ENCODE measurements at regions not wholly inside any gene's neighbourhood (a gene's known extent, or its start where the extent isn't known, plus 50 kb on each side); places are given as distances from the start of the nearest gene placed in this dataset.

GRCh38 chr22:27546157-27546935 is 255.2 kb downstream of the MN1 start:
- DNase-seq (ENCODE audit: low spot score), result no peak
- intact Hi-C loops (cut with DNase I), result no loop called here

- no peak for DNase-seq (ENCODE audit: low spot score)
- intact Hi-C loops (cut with DNase I), result no loop called here
Measured at GRCh38 chr22:27551402-27551801, 250.2 kb downstream of the MN1 start.

GRCh38 chr22:27552176-27552575 is 249.4 kb downstream of the MN1 start:
- intact Hi-C loops (cut with DNase I), result no loop called here
- DNase-seq (ENCODE audit: low spot score), result no peak

GRCh38 chr22:27552863-27553262 is 248.7 kb downstream of the MN1 start:
- DNase-seq (ENCODE audit: low spot score), result no peak
- intact Hi-C loops (cut with DNase I), result no loop called here

GRCh38 chr22:27554106-27554811 is 247.3 kb downstream of the MN1 start:
- no peak for DNase-seq (ENCODE audit: low spot score)
- intact Hi-C loops (cut with DNase I), result no loop called here

GRCh38 chr22:27554841-27555456 is 246.6 kb downstream of the MN1 start:
- intact Hi-C loops (cut with DNase I), result no loop called here
- DNase-seq (ENCODE audit: low spot score), result no peak

GRCh38 chr22:27556371-27556770 is 245.2 kb downstream of the MN1 start:
- intact Hi-C loops (cut with DNase I), result no loop called here
- no peak for DNase-seq (ENCODE audit: low spot score)

- DNase-seq (ENCODE audit: low spot score), result no peak
- intact Hi-C loops (cut with DNase I), result no loop called here
Measured at GRCh38 chr22:27557286-27558008, 244.1 kb downstream of the MN1 start.

- intact Hi-C loops (cut with DNase I), result no loop called here
- no peak for DNase-seq (ENCODE audit: low spot score)
Measured at GRCh38 chr22:27558658-27559371, 242.7 kb downstream of the MN1 start.

GRCh38 chr22:27560781-27561180 is 240.8 kb downstream of the MN1 start:
- intact Hi-C loops (cut with DNase I), result no loop called here
- DNase-seq (ENCODE audit: low spot score), result no peak

GRCh38 chr22:27561286-27561904 is 240.2 kb downstream of the MN1 start:
- no peak for DNase-seq (ENCODE audit: low spot score)
- intact Hi-C loops (cut with DNase I), result no loop called here

- intact Hi-C loops (cut with DNase I), result no loop called here
Measured at GRCh38 chr22:27564806-27565205, 236.8 kb downstream of the MN1 start.

GRCh38 chr22:27566602-27567001 is 235.0 kb downstream of the MN1 start:
- intact Hi-C loops (cut with DNase I), result no loop called here
- no peak for DNase-seq (ENCODE audit: low spot score)

More at GRCh38 chr22:27564806-27565205, 236.8 kb downstream of the MN1 start:
- no peak for DNase-seq (ENCODE audit: low spot score)

GRCh38 chr22:27568265-27568664 is 233.3 kb downstream of the MN1 start:
- intact Hi-C loops (cut with DNase I), result no loop called here

GRCh38 chr22:27571463-27572277 is 229.9 kb downstream of the MN1 start:
- no peak for DNase-seq (ENCODE audit: low spot score)
- intact Hi-C loops (cut with DNase I), result loop anchor here (10.0 kb wide), 1 partner anchor 357 kb away; no protein-coding TSS in a partner anchor

More at GRCh38 chr22:27568265-27568664, 233.3 kb downstream of the MN1 start:
- no peak for DNase-seq (ENCODE audit: low spot score)

GRCh38 chr22:27572278-27572666 is 229.3 kb downstream of the MN1 start:
- no peak for DNase-seq (ENCODE audit: low spot score)
- intact Hi-C loops (cut with DNase I), result loop anchor here (10.0 kb wide), 1 partner anchor 357 kb away; no protein-coding TSS in a partner anchor

- DNase-seq (ENCODE audit: low spot score), result no peak
- intact Hi-C loops (cut with DNase I), result loop anchor here (10.0 kb wide), 1 partner anchor 359 kb away; no protein-coding TSS in a partner anchor
Measured at GRCh38 chr22:27573280-27574001, 228.1 kb downstream of the MN1 start.
